ENCODE measurements at regions not wholly inside any gene's neighbourhood (a gene's known extent, or its start where the extent isn't known, plus 50 kb on each side); places are given as distances from the start of the nearest gene placed in this dataset.

DNA sequence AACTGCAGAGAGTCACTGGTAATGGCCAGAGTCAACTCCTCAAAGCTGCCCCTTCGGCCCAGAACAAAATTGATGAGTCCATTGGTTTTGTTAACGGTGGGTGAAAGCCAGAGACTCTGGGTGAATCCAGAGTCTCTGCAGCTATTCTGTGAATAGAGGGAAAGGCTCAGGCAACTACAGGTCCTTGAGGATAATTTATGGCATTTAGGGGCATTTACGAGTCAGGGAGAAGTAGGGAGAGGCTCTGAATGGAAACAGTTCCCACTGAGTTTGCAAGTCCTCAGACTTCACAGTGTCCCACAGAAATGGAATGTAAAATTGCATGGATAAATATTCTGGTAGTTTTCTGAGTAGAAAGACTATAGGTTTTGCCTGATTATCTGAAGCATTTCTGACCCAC, 257.8 kb downstream of the SEC61B start:
- ChIA-PET CTCF (interaction anchor here (0.6 kb wide), 1 partner anchor 1434 kb away, joined by 4 read pairs; no protein-coding TSS in a partner anchor), POLR2A (ENCODE audit: unreplicated experiment) (no interaction called here)
- Histone ChIP-seq H3K79me2 (ENCODE audit: low read length) (no peaks in the 10 kb centered on the region), H3K4me2 (ENCODE audit: low read length) (no peak overlapping the region), H3K9me2 (replicated peaks; ENCODE audit: low read length) (no peaks in the 10 kb centered on the region), H3K36me3 (ENCODE audit: low read depth, low read length) (no peaks in the 10 kb centered on the region), H3K4me1 (ENCODE audit: insufficient read depth, low read length) (no peaks in the 10 kb centered on the region), H3F3A (ENCODE audit: low read length, unreplicated experiment) (no peaks in the 10 kb centered on the region), H4K20me1 (ENCODE audit: low read length) (no peaks in the 10 kb centered on the region), H3K27ac (ENCODE audit: low read length) (no peak overlapping the region), H2AFZ (ENCODE audit: low read length) (no peak overlapping the region), H3K9me3 (ENCODE audit: low read length) (no peaks in the 10 kb centered on the region), H3K4me3 (ENCODE audit: low read length) (no peak overlapping the region), H3K9ac (ENCODE audit: low read length) (no peak overlapping the region), H3K27me3 (ENCODE audit: low read length) (peaks cover 4% of the 10 kb centered on the region; the same call in 1 of the 2 replicates)
- no TSS peak for BruUV-seq (replicated peaks)
- intact Hi-C loops (cut with micrococcal nuclease) = no loop called here
- no peak for DNase-seq
- ATAC-seq = no peak
- no peak for TF ChIP-seq EZH2phosphoT487 (IDR thresholded peaks at IDR 0.05; ENCODE audit: borderline replicate concordance, low read length)
- no peak for TF ChIP-seq EZH2 (IDR thresholded peaks at IDR 0.05; ENCODE audit: low read length, unreplicated experiment)
- TF ChIP-seq, protein P1, sequence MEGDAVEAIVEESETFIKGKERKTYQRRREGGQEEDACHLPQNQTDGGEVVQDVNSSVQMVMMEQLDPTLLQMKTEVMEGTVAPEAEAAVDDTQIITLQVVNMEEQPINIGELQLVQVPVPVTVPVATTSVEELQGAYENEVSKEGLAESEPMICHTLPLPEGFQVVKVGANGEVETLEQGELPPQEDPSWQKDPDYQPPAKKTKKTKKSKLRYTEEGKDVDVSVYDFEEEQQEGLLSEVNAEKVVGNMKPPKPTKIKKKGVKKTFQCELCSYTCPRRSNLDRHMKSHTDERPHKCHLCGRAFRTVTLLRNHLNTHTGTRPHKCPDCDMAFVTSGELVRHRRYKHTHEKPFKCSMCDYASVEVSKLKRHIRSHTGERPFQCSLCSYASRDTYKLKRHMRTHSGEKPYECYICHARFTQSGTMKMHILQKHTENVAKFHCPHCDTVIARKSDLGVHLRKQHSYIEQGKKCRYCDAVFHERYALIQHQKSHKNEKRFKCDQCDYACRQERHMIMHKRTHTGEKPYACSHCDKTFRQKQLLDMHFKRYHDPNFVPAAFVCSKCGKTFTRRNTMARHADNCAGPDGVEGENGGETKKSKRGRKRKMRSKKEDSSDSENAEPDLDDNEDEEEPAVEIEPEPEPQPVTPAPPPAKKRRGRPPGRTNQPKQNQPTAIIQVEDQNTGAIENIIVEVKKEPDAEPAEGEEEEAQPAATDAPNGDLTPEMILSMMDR (conservative IDR thresholded peaks at IDR 0.05; ENCODE audit: low read depth, low read length) = no peak

DNA sequence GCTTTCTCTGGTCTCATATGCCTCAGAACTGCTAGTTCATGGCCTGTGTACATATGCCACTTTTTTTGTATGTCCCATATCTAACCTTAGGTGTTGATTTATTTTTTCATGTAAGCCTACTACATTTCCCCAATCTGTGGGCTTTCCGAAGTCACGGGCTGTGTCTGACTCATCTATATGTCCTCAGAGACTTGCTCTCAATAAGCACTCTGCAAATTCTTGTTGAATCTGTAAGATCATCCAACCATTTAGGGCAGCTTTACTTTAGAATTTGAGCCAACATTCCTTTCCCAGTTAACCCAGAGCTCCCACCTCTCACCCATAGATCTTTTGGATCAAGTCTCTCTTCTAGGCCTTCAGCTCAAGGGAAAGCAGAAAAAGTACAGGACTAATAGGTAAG, 263.4 kb downstream of the SEC61B start:
- H3K9ac ChIP-seq (ENCODE audit: low read length) = no peak overlapping the region
- no peaks in the 10 kb centered on the region for H3K9me2 ChIP-seq (replicated peaks; ENCODE audit: low read length)
- peaks cover 15% of the 10 kb centered on the region; the same call in 1 of the 2 replicates for H3K27me3 ChIP-seq (ENCODE audit: low read length)
- BruUV-seq (replicated peaks) = no TSS peak
- ATAC-seq (no peak), DNase-seq (no peak)
- no peak overlapping the region for H3K4me3 ChIP-seq (ENCODE audit: low read length)
- intact Hi-C loops (cut with micrococcal nuclease) = no loop called here
- no peak overlapping the region for H3K4me2 ChIP-seq (ENCODE audit: low read length)
- no peaks in the 10 kb centered on the region for H4K20me1 ChIP-seq (ENCODE audit: low read length)
- H3K27ac ChIP-seq (ENCODE audit: low read length) = no peak overlapping the region
- H2AFZ ChIP-seq (ENCODE audit: low read length) = no peak overlapping the region
- H3K79me2 ChIP-seq (ENCODE audit: low read length) = no peaks in the 10 kb centered on the region
- H3K9me3 ChIP-seq (ENCODE audit: low read length) = no peaks in the 10 kb centered on the region
- no peaks in the 10 kb centered on the region for H3K36me3 ChIP-seq (ENCODE audit: low read depth, low read length)
- ChIA-PET POLR2A (ENCODE audit: unreplicated experiment) (no interaction called here), CTCF (no interaction called here)
- no peaks in the 10 kb centered on the region for H3K4me1 ChIP-seq (ENCODE audit: insufficient read depth, low read length)
- TF ChIP-seq EZH2phosphoT487 (IDR thresholded peaks at IDR 0.05; ENCODE audit: borderline replicate concordance, low read length) (no peak), EZH2 (IDR thresholded peaks at IDR 0.05; ENCODE audit: low read length, unreplicated experiment) (no peak)
- TF ChIP-seq, protein P1 (conservative IDR thresholded peaks at IDR 0.05; ENCODE audit: low read depth, low read length) = no peak
- H3F3A ChIP-seq (ENCODE audit: low read length, unreplicated experiment) = no peaks in the 10 kb centered on the region

DNA sequence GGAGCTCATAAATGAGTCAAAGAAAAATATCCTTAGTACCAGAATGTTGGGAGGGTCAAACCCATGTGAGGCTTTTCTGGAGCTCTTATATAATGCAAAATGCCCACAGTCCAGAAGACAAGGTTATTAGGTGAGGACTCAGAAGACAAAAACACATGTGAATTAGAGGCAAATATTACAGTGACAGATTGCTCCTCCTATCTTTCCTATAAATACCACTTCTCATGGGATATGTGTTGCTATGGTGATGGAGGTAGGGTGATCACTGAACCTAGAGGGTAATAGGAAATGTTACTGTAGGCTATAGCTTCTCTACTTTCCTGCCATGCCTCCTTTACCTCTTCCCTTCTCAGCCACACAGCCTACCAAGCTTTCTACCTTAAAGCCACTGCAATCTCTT, 264.6 kb downstream of the SEC61B start:
- CTCF ChIA-PET = no interaction called here
- TF ChIP-seq, protein P1 (conservative IDR thresholded peaks at IDR 0.05; ENCODE audit: low read depth, low read length) = no peak
- TF ChIP-seq EZH2phosphoT487 (IDR thresholded peaks at IDR 0.05; ENCODE audit: borderline replicate concordance, low read length) (no peak), EZH2 (IDR thresholded peaks at IDR 0.05; ENCODE audit: low read length, unreplicated experiment) (no peak)
- no peaks in the 10 kb centered on the region for H3K4me1 ChIP-seq (ENCODE audit: insufficient read depth, low read length)
- H3K9me2 ChIP-seq (replicated peaks; ENCODE audit: low read length) = no peaks in the 10 kb centered on the region
- no TSS peak for BruUV-seq (replicated peaks)
- no peak overlapping the region for H2AFZ ChIP-seq (ENCODE audit: low read length)
- POLR2A ChIA-PET (ENCODE audit: unreplicated experiment) = no interaction called here
- intact Hi-C loops (cut with micrococcal nuclease) = no loop called here
- no peaks in the 10 kb centered on the region for H3F3A ChIP-seq (ENCODE audit: low read length, unreplicated experiment)
- ATAC-seq (no peak), DNase-seq (no peak)
- no peaks in the 10 kb centered on the region for H4K20me1 ChIP-seq (ENCODE audit: low read length)
- no peak overlapping the region for H3K27ac ChIP-seq (ENCODE audit: low read length)
- H3K36me3 ChIP-seq (ENCODE audit: low read depth, low read length) = no peaks in the 10 kb centered on the region
- no peak overlapping the region for H3K4me3 ChIP-seq (ENCODE audit: low read length)
- no peaks in the 10 kb centered on the region for H3K9me3 ChIP-seq (ENCODE audit: low read length)
- H3K9ac ChIP-seq (ENCODE audit: low read length) = no peak overlapping the region
- H3K79me2 ChIP-seq (ENCODE audit: low read length) = no peaks in the 10 kb centered on the region
- H3K27me3 ChIP-seq (ENCODE audit: low read length) = peaks cover 22% of the 10 kb centered on the region
- H3K4me2 ChIP-seq (ENCODE audit: low read length) = no peak overlapping the region

All from PC-3 (cell line).